Gastrocnemius medialis (tissue), 4 donors: ENCODE measurements at regions not wholly inside any gene's neighbourhood (a gene's known extent, or its start where the extent isn't known, plus 50 kb on each side); places are given as distances from the start of the nearest gene placed in this dataset.
"Not testable (repeated sequence)": the region's sequence is repeated elsewhere in the genome, so short reads cannot be mapped to it uniquely, and the experiment has no call there.

ENCODE experiments used
- ATAC-seq, 2 donors: fragments of 150-250 bp; one replicate each; pipeline ENCODE4 v1.9.1; 2016
- DNase-seq, 2 donors: peaks; one replicate each; pipeline ENCODE4 v3.0.0-alpha.2; 2019
- H3K27ac ChIP-seq, 4 donors: fragments of 200-600 bp; sonication (generic); 1 replicate in 1 of 4; 2 replicates in 3 of 4; pipeline ENCODE4 v1.5.1; 2016 to 2018; ENCODE audit warnings: mild to moderate bottlenecking in 2 of 4, moderate library complexity in 1 of 4
- H3K27me3 ChIP-seq, 3 donors: fragments of 200-600 bp; sonication (generic) in 2 of 3; 1 replicate in 1 of 3; 2 replicates in 2 of 3; pipeline versions ENCODE4 v1.5.1 to v1.6.0; 2016 to 2019; ENCODE audit warnings: mild to moderate bottlenecking in 1 of 3, moderate library complexity in 1 of 3
- H3K36me3 ChIP-seq, 2 donors: fragments of 200-600 bp; sonication (generic) in 1 of 2; one replicate each; pipeline ENCODE4 v1.5.1; 2017 to 2018
- H3K4me1 ChIP-seq, 2 donors: fragments of 200-600 bp; sonication (generic) in 1 of 2; one replicate each; pipeline ENCODE4 v1.5.1; 2016 to 2017; ENCODE audit warnings: mild to moderate bottlenecking in 2 of 2
- H3K4me3 ChIP-seq, 4 donors: fragments of 200-600 bp; sonication (generic) in 3 of 4; 1 replicate in 1 of 4; 2 replicates in 3 of 4; pipeline ENCODE4 v1.5.1; 2016 to 2019; ENCODE audit warnings: mild to moderate bottlenecking in 2 of 4
- H3K9me3 ChIP-seq, 3 donors: fragments of 200-600 bp; sonication (generic) in 2 of 3; 1 replicate in 1 of 3; 2 replicates in 2 of 3; pipeline ENCODE4 v1.5.1; 2016 to 2019
- CTCF ChIP-seq, 5 experiments: fragments of 450-650 bp in 3 of 5; fragments of 200-600 bp in 2 of 5; sonication (generic) in 2 of 5; IDR thresholded peaks in 4 of 5; conservative IDR thresholded peaks in 1 of 5; 1 replicate in 4 of 5; 2 replicates in 1 of 5; pipeline ENCODE4 v1.5.1; 2016 to 2019; ENCODE audit warnings: antibody characterized with exemption in 5 of 5, mild to moderate bottlenecking in 3 of 5, moderate library complexity in 3 of 5
- POLR2A ChIP-seq, 2 donors: fragments of 450-650 bp; IDR thresholded peaks; one replicate each; pipeline ENCODE4 v1.6.1; 2017; ENCODE audit warnings: antibody characterized with exemption in 2 of 2, mild to moderate bottlenecking in 2 of 2, moderate library complexity in 2 of 2
- in situ Hi-C, 4 donors: fragments of 200-750 bp; cut with MboI; loops; one replicate each; pipeline versions ENCODE4 v1.15.0 to v1.8.0; 2017; ENCODE audit warnings: low sequenced_read_pairs in 4 of 4
- intact Hi-C: fragments of 100-400 bp; cut with DNase I; formaldehyde crosslinking; loops from one replicate; pipeline ENCODE4 v1.15.1; 2023; ENCODE audit warnings: low total_unique reads

- in situ Hi-C loops = no loop called here
- no peak overlapping the region for H3K27ac ChIP-seq
- intact Hi-C loops = no loop called here
- no peaks in the 10 kb centered on the region for H3K9me3 ChIP-seq
- TF ChIP-seq CTCF (IDR thresholded peaks at IDR 0.05 in 4 of 5, conservative IDR thresholded peaks at IDR 0.05 in 1 of 5) = no peak
- no peak for TF ChIP-seq POLR2A (IDR thresholded peaks at IDR 0.05)
- H3K27me3 ChIP-seq = no peaks in the 10 kb centered on the region
- H3K4me1 ChIP-seq = no peaks in the 10 kb centered on the region
- no peak overlapping the region for H3K4me3 ChIP-seq
- DNase-seq (no peak), ATAC-seq (no peak)
- H3K36me3 ChIP-seq = no peaks in the 10 kb centered on the region
These were observed 222.3 kb downstream of the ALG10 start for GRCh38 chr12:34244608-34245007.

- Histone ChIP-seq H3K4me3 (no peak overlapping the region), H3K27me3 (no peaks in the 10 kb centered on the region), H3K27ac (no peak overlapping the region), H3K9me3 (no peaks in the 10 kb centered on the region), H3K4me1 (no peaks in the 10 kb centered on the region), H3K36me3 (no peaks in the 10 kb centered on the region)
- in situ Hi-C loops = no loop called here
- DNase-seq (no peak), ATAC-seq (no peak)
- TF ChIP-seq CTCF (IDR thresholded peaks at IDR 0.05 in 4 of 5, conservative IDR thresholded peaks at IDR 0.05 in 1 of 5) (no peak), POLR2A (IDR thresholded peaks at IDR 0.05) (no peak)
- intact Hi-C loops = no loop called here
These were observed 227.0 kb downstream of the ALG10 start for GRCh38 chr12:34249271-34249670.

GRCh38 chr12:34251879-34252278 is 229.6 kb downstream of the ALG10 start:
- H3K9me3 ChIP-seq, H3K4me1 ChIP-seq, H3K4me3 ChIP-seq, DNase-seq, H3K27me3 ChIP-seq, H3K27ac ChIP-seq, intact Hi-C loops, in situ Hi-C loops, ATAC-seq, H3K36me3 ChIP-seq: not testable (repeated sequence)

- Histone ChIP-seq H3K27me3 (no peaks in the 10 kb centered on the region), H3K4me1 (no peaks in the 10 kb centered on the region), H3K27ac (no peak overlapping the region), H3K36me3 (no peaks in the 10 kb centered on the region), H3K4me3 (no peak overlapping the region), H3K9me3 (no peaks in the 10 kb centered on the region)
- intact Hi-C loops = no loop called here
- ATAC-seq = no peak
- DNase-seq = no peak
- TF ChIP-seq POLR2A (IDR thresholded peaks at IDR 0.05) (no peak), CTCF (IDR thresholded peaks at IDR 0.05 in 4 of 5, conservative IDR thresholded peaks at IDR 0.05 in 1 of 5) (no peak)
- in situ Hi-C loops = no loop called here
These were observed 231.4 kb downstream of the ALG10 start for GRCh38 chr12:34253674-34254073.

GRCh38 chr12:34257093-34257492 is 234.8 kb downstream of the ALG10 start:
- Histone ChIP-seq H3K4me3 (no peak overlapping the region), H3K27ac (no peak overlapping the region), H3K36me3 (no peaks in the 10 kb centered on the region), H3K27me3 (no peaks in the 10 kb centered on the region), H3K9me3 (no peaks in the 10 kb centered on the region), H3K4me1 (no peaks in the 10 kb centered on the region)
- DNase-seq = no peak
- TF ChIP-seq CTCF (IDR thresholded peaks at IDR 0.05 in 4 of 5, conservative IDR thresholded peaks at IDR 0.05 in 1 of 5) (no peak), POLR2A (IDR thresholded peaks at IDR 0.05) (no peak)
- no peak for ATAC-seq
- in situ Hi-C loops (no loop called here), intact Hi-C loops (no loop called here)

- H3K27me3 ChIP-seq, H3K4me1 ChIP-seq, intact Hi-C loops, H3K4me3 ChIP-seq, H3K27ac ChIP-seq, ATAC-seq, DNase-seq, H3K36me3 ChIP-seq, H3K9me3 ChIP-seq, in situ Hi-C loops: not testable (repeated sequence)
These were observed 239.8 kb downstream of the ALG10 start for GRCh38 chr12:34262140-34262539.
